Jurkat, Clone E6-1 (cell line): ENCODE measurements at regions not wholly inside any gene's neighbourhood (a gene's known extent, or its start where the extent isn't known, plus 50 kb on each side); places are given as distances from the start of the nearest gene placed in this dataset.

ENCODE experiments used
- DNase-seq: peaks from one replicate; pipeline ENCODE4 v3.0.0-alpha.2; 2011; ENCODE audit warnings: low read depth, low spot score
- H3K4me3 ChIP-seq: 2 replicates; pipeline ENCODE4 v1.5.1; 2011; ENCODE audit warnings: mild to moderate bottlenecking, low read length, control low read depth, moderate library complexity

DNA sequence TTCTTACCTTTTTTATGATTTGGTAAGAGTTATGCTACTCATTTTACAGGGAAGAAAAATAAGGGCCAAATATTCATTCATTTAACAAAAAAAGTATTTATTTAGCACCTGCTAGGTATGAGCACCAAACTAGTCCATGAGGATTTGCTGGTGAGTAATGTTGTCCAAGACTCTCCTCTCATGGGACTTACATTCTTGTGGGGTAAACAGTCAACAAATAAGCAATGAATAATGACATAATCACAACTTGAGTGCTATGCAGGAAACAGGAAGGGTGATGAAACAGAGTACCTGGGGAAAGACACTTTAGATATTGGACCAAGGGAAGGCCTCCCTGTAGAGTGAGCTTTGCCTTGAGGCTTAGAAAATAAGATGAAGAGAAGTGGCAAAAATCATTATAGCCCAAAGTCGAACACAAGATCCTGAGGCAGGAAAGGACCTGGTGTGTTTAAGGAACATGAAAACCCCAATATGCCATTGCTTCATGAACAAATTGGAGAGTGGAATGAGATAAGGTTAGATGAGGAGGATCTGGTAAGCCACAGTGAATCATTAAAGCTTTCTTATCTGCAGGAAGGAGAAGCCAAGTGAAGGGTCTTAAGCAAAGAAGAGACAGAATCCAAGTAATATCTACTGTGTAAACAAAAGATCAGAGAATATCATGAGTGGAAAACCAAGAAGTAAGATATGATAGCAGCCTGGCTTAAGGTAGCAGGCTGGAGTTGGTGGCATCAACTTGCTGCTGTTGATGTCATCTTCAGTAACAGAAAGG, 294.5 kb upstream of the NBEA start:
- H3K4me3 ChIP-seq = no peak overlapping the region
- DNase-seq = no peak

DNA sequence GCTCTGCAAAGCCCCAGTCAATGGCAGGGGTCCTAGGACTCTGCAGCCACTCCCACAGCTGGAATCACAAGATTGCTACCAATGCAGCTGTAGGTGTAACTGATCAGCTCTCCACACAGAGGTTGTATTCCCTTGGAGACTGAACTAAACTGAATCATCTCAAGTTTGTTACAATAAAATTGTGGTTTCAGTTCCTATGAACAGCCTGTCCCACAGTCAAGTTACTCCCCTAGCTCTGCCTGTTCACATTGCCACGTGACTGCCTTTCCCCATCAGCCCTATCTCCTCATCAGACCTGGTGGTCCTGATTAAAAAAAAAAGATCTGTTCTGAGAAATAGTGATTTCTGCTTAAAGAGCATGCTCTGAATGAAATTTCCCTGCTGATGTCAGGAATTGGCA, 287.9 kb upstream of the NBEA start:
- no peak for DNase-seq
- no peak overlapping the region for H3K4me3 ChIP-seq

DNA sequence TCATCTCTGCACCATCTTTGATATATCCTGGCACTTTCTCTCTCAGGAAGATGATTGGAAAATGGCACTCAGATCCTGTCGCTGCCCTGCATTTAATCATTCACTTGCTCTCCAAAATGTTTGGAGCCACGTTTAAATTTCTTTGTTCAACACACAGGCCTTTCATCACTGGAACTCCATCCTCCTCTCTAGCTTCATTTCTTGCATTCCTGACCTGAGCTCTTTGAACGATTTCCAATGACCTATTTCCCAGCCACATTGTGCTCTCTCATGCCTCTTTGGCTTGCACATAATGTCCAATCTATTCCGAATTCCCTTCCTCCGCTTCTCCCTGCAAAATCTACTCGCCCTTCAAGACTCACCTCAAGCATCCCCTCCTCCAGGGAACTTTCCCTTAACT, 287.4 kb upstream of the NBEA start:
- no peak for DNase-seq
- no peak overlapping the region for H3K4me3 ChIP-seq

DNA sequence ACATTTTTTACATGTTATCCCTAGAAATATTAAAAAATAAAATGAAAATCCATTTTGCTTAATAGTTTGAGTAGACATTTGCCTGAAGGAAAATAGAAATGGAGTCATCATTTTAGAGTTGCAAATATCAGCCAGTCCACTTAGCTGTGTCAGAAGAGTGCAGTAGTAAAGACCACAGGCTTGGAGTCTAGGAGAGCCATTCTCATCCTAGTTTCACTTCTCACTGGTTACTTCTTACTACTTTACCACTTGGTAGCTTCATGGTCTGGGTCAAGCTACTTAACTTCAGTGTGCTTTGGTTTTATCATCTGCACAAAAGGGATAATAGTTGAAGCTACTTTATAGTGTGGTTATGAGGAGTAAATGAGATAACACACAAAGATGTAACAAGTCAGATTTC, 286.5 kb upstream of the NBEA start:
- no peak for DNase-seq
- no peak overlapping the region for H3K4me3 ChIP-seq

DNA sequence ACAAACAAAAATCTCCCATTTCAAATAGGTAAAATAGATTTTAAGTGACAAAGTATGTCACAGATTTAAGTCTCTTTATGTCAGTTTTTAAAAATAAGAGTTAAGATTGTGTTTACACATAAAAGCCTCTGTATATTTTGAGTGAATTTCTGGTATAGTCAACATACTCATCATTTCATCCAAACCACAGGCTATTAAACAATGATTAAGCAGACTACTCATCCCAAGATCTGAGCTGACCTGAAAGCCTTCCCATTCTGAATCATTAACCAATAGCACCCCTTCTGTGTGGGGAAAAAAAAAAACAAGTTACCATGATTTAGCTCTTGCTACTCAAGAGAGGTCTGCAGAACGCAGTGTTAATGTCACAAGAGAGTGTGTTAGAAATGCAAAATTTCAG, 284.4 kb upstream of the NBEA start:
- no peak overlapping the region for H3K4me3 ChIP-seq
- DNase-seq = no peak

DNA sequence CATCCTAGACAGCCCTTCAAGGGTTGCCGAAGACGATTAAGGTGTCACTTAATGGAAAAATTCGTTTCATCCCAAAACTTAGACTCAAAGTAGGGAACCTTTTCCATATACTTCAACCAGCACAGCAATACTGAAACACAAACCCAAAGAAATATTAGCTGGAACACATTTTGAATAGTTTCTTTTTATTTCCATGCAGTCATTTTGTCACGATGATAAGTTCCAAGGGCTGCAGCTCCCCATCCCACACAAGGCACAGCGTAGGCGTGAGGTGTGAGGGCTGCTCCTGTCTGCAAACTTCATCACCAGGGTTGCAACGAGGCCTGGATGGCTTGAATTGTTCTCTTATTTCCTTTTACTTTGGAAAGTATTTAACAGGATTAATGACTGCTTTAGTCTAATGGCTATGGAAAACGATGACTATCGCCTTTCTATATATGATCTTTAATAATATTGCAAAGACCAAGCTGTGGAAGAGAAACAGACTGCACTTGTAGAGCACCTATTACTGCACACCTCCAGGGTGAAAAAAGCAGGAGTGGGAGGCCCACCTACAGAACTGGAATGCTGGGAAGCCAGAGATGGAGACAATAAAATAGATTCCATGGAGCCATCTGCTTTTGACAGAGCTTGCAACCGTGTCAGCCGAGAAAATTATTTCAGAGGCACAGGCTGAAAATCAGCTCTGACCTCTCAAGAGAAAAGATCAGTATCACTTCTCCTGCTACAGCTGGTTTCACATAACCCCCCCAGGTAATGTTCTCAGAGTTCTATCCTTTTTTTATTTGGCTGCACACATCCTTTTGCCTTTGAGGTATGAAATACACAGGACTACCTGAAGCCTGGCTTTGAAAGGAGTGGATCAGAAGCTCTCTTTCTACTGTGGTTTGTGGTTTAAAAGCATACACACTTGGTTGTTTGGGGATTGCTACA, 274.5 kb upstream of the NBEA start:
- no peak overlapping the region for H3K4me3 ChIP-seq
- DNase-seq = no peak

DNA sequence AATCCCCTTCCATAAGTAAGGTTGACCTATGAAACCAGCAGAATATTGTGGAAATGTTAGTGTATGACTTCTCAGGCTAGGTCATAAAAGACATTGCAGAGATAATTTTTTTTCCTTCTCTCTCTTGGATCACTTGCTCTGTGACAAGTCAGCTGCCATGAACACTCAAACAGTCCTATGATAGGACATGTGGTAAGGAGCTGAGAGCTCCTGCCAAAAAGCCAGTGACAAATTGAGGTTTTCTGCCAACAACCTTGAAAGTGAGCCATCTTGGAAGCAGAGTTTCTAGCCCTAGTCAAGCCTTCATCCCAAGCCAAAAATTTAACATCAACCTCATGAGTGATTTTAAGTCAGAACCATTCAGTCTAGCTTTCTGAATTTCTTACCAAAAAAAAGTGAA, 270.9 kb upstream of the NBEA start:
- no peak for DNase-seq
- H3K4me3 ChIP-seq = no peak overlapping the region

DNA sequence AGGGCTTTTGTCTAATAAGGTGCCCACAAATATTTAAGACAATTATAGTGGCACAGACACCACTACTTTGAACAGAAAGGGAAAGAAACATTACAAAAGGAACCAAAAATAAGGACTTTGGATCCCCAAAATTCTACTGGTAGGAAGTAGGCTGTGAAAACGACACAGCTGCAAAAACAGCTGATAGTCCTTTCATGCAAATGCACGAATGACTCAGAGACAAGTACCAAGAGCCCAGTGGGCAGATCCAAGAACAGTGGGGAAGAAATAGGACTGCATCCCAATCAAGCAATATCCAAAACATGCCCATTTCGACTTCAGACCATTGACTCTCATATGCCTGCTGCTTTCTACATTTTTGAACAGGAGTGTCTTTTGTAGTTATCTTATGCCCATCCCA, 269.4 kb upstream of the NBEA start:
- no peak overlapping the region for H3K4me3 ChIP-seq
- DNase-seq = no peak

DNA sequence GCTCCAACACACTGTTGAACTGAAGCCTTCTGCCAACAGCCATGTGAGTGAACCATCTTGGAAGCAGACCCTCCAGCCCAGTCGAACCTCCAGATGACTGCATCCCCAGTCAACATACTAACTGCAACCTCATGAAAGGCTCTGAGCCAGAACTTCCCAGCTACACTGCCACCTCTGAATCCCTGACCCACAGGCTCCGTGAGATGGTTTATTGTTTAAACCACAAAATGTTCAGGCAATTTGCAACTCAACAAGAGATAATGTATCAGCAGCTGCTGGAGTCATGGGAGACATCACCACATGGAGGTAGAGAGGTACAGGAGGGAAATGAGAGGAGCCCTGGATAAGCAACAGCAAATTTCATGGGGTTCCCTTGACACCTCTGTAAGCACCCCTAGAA, 266.4 kb upstream of the NBEA start:
- no peak overlapping the region for H3K4me3 ChIP-seq
- no peak for DNase-seq

DNA sequence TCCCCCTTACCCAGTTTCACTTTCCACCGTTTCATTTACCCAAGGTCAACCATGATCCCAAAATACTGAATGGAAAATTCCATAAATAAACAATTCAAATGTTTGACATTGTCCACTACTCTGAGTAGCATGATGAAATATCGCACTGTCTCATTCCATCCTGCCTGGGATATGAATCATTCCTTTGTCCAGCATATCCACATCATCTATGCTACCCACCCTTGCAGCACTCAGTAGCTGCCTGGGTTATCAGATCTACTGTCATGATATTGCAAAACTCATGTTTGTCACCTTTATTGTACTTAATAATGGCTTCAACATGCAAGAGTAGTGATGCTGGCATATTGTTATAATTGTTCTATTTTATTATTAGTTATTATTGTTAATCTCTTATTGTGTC, 263.9 kb upstream of the NBEA start:
- no peak for DNase-seq

DNA sequence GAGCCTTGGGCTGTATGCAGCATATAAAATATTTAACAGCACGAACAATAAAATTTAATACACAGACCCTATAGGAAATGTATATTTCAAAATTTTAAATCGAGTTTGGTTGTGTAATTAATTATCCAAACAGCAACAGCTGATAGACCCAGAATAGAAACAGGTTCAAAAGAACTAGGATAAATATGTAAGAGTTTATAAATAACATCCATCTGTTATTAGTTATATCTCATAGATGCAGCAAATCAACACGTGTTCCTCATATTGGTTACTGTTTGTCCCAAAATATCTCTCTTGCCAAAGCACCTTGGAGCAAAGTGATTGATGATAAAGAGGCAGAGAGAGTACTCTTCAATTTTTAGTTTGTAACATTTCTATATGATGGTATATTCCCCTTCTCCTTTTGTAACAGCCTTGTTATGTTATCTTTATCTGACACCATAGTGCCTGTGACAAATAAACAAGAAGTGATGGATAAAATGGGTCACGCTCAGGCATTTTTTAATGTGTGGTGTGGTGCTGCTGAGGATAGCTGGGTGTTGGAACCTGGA, 260.6 kb upstream of the NBEA start:
- H3K4me3 ChIP-seq = no peak overlapping the region
- no peak for DNase-seq

More for the DNA sequence above, 263.9 kb upstream of the NBEA start:
- no peak overlapping the region for H3K4me3 ChIP-seq

DNA sequence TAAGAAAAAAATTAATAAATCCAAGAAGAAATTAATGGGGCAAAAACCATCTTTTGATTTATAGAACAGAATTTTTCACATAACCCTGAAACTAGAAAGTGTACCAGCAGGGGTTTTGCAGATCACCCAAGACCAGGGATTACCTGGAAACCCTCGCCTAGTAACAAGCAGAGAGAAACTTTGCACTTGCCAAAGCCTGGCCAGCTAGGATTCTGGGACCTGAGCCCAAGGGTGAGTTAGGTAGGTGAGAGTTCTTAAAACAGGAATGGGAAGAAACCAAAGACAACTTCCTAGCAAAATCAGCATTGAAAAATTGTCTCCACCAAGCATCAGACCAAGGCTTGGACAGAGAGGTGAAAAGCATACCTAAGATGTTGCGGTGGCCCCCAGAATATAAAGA, 247.0 kb upstream of the NBEA start:
- no peak for DNase-seq
- no peak overlapping the region for H3K4me3 ChIP-seq

DNA sequence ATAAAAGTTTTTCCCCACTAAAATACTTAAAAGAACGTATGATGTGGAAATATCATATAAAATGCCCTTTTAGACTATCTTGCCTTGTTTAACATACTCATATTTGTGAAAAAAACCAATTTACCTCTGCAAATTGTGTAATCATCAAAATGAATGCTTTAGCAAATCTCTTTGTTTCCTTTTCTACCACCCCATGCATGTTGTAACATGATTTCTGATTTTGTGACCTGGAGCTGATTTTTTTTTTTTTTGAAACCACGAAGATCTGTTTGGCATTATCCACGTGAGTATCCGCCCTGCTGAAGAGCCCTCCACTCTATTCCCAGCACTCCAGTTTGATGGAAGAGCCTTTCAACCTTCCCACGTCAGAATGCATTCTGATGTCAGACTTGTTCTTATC, 245.8 kb upstream of the NBEA start:
- no peak for DNase-seq
- no peak overlapping the region for H3K4me3 ChIP-seq

DNA sequence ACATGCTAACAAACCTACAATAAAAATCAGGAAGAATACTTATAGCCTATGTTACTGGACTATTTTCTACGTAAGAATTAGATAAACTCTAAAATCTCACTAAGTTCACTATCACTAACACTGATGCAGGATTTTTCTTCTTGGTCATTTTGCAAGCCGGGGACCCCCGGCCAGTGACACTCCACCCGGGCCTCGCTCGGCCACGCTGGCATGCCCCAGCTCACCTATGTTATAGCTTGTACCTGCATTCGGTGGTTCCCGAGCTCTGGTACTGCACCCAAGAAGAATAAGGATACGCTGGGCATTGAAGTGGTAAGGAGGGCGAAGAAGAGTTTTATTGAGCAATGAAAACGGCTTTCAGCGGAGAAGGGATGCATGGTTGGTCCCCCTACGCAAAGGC, 245.3 kb upstream of the NBEA start:
- H3K4me3 ChIP-seq = no peak overlapping the region
- DNase-seq = no peak

DNA sequence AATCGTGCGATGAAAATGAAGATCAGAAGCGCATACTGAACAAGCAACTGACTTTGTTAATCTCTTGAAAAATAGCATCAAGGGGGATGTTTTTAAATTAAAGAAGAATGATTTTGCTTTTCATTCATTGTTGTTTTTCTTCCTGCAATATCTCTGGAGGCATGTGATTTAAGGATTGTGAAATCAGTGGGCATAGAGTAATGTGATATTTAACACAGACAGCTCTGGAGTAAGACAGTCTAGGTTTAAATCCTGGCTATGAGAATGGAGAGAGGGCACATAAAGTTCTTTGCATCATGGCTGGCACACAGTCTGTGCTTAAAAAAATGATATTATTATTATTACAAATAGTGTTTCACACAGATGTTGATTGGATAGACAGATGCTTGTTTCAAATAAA, 243.1 kb upstream of the NBEA start:
- no peak for DNase-seq
- no peak overlapping the region for H3K4me3 ChIP-seq

DNA sequence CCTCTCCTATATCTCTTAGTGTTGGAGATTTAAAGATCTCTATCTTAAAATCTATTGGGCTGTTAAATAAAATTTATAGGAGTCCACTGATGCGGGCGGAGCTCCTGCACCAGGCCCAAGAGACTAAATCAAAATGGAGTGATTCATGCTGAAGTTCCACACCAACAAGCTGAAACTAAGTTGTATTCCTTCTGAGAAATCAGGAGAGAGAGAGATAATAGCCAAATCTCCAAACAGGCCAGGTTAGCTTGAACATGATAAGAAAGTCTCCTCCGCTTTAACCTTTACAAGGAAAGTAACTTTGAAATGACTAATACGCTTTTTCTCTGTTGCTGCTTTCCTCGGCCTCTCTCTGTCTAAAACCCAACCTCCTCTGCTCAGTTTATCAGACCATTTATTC, 241.9 kb upstream of the NBEA start:
- no peak overlapping the region for H3K4me3 ChIP-seq
- no peak for DNase-seq

DNA sequence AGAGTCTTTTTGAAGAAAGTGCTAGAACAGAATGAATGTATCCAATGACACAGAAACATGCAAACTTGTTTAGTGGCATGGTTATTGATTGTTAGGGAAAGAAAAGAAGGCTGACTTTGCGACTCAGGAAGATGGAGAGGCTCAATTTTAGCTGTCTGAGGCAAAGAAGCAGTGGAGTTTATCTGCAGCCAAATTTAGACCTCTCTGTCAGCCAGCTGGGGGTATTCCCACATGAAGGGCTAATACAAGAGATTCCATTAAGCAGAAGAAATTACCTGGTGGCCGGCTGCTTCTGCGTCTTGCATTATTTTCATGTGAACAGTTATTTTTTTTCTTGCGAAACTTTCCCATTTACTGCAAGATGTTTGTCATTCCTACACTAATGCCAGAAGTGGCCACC, 240.2 kb upstream of the NBEA start:
- DNase-seq = no peak
- no peak overlapping the region for H3K4me3 ChIP-seq

DNA sequence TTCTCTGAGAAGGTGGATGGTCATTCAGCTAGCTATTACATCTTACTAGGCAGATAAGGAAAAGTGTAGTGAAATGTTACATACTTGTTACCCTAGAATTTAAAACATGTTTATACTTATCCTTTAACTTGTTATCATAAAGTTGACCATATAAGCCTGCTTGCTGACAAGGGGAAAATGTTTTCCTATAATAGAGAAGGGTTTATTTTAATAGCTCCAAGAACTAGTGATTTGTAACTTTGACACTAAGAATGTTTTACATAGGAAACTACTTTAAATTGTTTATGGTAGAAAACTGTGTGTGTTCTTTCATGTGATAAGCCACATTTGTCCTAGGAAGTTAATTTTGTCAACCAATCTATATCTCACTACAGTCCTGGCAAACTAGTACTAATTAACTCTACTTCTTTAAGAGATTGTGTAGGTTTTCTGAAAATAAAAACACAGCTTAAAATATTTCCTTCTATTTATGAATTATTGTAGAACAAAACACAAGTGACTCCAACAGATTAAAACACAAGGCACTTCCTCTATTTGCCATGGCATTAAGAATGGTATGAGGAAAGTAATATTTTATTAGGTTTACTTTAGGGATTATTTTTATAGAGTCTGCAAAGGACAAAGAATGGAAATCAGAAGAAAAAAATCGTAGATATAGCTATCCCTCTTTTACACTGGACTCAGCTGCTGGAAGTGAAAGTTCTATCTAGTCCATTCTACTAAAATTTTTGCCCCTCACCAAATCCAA, 233.3 kb upstream of the NBEA start:
- no peak for DNase-seq
- no peak overlapping the region for H3K4me3 ChIP-seq

DNA sequence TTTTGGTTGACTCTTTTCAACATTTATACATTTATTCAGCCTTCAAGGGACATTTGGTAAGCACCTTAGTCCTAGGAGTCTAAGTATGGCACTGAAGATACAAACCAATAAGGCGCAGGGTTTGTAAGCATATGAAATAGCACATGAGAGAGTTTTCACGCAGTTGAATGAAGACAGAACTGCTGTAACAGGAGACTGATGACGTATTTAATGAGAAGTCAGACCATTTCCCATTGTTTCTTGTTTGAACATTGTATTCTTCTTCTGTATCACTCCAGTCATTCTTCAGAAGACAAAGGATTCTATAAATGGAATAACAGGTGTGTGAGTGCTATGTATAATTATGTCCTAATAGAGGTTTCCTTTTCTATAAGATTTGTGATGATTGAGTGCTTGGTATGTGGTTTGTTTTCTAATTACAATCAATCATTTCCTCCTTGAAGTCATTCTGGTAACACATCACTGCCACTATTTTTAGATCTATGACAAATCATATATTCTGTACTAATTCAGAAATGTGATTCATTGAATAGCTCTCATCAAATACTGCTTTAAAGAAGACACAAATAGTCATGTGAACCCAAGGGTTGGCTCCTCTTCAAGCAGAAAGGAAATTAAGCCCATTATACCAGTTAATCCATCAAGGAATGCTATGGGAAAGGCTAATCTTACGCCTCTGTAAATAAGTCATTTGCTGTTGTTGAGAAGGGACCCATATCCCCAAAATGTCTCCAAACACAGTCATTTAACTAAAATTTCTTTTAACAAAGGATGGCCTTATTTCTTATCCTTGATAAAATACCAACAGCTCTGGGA, 222.8 kb upstream of the NBEA start:
- no peak for DNase-seq
- no peak overlapping the region for H3K4me3 ChIP-seq
